ENCODE measurements at regions not wholly inside any gene's neighbourhood (a gene's known extent, or its start where the extent isn't known, plus 50 kb on each side); places are given as distances from the start of the nearest gene placed in this dataset.

GRCh38 chr7:96416116-96416515 is 94.2 kb upstream of the SLC25A13 start:
- TF ChIP-seq CTCF (IDR thresholded peaks at IDR 0.05 in 2 of 3, conservative IDR thresholded peaks at IDR 0.05 in 1 of 3; ENCODE audit: borderline replicate concordance in 1 of 3, insufficient read depth in 1 of 3, low read depth in 2 of 3, low read length in 2 of 3): no peak
- no peak for TF ChIP-seq POLR2AphosphoS5 (IDR thresholded peaks at IDR 0.05; ENCODE audit: low read depth, low read length)
- no peak for TF ChIP-seq EZH2phosphoT487 (IDR thresholded peaks at IDR 0.05; ENCODE audit: borderline replicate concordance)

All from HCT116 (cell line).